ENCODE measurements at regions not wholly inside any gene's neighbourhood (a gene's known extent, or its start where the extent isn't known, plus 50 kb on each side); places are given as distances from the start of the nearest gene placed in this dataset.
"Not testable (repeated sequence)": the region's sequence is repeated elsewhere in the genome, so short reads cannot be mapped to it uniquely, and the experiment has no call there.

DNA sequence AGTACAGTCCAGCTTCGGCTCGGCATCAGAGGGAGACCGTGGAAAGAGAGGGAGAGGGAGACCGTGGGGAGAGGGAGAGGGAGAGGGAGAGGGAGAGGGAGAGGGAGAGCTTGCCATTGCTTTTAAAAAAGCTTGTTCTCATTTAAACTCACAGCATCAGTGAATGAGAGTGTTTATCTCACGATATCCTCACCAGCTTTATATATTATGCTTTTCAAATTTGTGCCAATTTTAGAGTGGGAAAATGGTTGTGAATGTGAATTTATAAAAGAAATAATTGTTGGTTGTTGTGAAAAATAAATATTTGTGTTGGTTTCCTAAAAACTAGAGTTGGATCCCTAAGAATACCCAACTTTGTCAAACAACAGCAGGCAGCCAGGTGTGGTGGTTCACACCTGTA is 170.1 kb downstream of the NRN1 start:
- not testable (repeated sequence) for DNase-seq

DNA sequence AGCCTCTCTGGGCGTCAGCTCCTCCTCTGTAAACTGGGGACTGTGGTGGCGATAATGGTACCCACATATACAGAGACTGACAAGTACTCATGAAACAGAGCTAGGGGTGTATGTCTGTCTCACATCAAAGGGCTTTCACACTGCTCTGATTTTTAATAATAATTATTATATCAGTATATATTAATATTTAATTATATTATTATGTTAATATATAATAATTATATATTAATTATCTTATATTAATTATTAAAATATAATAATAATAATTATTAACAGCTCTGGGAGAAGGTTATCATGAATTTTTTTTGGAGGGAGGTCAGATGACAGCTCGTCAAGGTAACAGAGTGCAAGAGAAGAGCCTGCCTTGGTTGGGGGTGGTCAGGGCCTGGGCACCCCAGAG is 173.6 kb downstream of the NRN1 start:
- no peak for DNase-seq

DNA sequence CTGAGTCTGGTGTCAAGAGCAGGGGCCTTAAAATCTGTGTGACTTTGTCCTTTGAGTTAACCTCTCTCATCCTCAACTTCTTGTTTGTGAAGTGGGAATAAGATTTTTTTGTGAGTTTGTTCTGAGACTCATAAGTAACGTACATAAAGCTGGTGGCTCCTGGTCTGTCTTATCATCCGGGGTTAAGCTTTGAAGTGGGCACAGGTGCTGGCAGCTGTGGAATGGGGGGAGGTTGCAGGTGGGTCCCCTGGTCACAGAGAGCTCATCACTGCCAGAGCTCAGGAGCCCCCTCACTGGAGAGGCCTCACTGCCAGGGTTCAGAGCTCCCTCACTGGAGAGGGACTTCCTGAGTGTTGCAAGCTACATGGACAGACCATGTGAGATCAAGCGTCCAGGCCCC is 174.1 kb downstream of the NRN1 start:
- DNase-seq, result no peak

DNA sequence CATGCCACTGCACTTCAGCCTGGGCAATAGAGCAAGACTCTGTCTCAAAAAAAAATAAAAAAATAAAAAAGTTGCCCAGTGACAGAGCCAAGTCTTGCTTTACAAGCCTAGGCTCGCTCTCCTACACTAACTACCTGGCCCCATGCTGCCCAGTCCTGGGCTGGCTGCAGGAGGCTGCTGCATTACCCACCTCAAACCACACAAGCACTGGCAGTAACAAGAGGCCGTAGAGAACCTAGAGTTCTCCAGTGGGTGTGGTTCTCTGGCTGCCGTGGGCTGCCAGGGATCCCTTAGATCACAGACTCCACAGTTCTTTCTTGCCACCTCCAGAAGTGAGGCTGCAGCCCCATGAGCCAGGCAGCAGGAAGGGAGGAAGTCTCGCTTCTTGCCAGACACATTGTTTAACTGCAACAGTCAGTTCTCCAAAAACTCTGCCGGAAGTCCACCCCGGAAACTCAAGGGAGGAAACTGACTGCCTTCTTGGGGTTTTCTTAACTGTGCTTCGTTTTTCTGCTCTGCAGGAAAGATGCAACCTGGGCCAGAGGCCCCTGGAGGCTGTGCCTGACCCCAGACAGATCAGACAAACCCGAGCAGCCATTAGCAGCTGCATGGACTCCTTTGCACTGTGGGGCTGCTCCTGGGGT is 175.4 kb downstream of the NRN1 start:
- DNase-seq, result peak; percentile 62

DNA sequence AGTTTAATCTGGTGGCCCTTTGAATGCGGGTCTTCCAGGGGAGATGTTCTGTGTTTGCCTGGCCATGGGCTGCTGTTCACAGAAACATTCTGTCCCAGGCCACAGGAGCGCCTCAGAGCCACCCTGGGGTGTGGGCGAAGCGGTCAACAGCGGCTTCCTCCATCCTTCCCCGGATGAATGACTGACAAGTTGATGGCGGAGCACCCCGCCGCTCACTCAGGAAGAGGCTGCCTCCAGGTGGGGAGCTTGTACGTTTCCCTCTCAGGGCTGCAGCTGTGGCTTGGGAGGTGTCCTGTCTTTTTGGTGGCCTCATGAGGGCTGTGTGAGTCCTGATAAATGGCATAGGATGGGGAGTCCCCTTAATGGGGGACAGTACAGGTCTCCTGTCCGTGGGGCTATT is 178.4 kb downstream of the NRN1 start:
- DNase-seq, result no peak

DNA sequence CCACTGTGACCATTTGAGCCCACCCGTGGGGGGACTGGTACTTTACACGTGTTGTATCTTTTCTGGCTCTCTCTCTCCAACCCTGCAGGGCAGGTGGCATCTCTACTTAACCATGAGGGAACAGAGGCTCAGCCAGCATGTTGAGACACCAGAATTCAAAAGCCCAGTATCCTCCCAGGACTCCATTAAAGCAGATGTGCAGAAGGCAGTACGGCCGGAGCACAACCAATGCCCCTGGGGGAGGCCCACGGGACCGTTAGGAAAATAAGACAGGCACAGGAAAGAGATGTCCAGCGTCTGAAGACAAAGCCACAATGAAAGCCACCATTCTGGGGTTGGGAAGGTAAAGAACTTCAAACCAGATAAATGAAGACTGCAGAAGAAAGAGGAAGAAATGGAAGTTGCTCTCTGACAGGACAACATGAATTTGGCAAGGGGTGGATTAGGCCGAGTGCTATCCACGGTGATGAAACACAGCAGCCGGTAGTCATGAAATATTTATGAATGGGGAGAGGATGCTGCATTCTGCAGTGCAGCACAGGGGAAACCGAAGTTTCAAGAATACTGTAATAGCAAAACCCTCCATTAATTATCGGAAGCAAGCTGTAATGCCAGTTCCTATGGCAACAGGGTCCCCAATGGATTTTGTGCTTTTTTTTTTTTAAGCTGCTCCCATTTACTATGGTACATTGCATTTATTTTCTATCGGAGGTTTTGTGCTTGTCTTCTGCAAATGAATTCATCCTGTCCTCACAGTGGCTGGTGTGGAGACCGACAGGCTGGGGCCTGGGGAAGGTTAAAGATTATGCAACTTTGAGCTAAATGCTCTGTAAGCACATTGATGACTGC is 179.4 kb downstream of the NRN1 start:
- no peak for DNase-seq

DNA sequence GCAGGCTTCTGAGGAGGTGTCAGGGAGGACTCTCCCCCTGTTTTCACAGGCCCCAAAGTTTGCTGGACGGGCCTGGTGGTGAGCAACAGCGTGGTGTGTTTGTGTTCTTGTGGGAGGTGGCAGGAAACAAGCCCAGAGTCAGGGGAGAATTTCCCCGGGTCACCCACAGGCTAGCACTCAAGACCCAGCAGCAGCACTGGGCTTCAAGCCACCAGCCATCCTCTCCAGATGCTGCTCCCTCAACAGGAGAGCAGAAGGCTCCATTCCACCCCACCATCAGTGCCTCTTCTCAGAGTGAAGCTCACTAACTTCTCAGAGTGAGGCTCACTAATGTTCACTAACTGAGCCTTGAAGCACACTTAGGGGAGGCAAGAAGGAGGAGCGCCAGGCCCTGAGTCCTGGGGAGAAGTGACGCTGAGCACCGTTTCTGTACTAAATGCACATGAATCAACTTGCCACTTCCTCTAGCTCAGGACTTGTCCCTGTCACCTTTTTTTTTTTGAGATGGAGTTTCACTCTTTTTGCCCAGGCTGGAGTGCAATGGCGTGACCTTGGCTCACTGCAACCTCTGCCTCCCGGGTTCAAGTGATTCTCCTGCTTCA is 182.2 kb downstream of the NRN1 start:
- not testable (repeated sequence) for DNase-seq
